SK-N-SH treated with all-trans-retinoic acid at 6 μM for 48 hours (cell line): ENCODE measurements at regions not wholly inside any gene's neighbourhood (a gene's known extent, or its start where the extent isn't known, plus 50 kb on each side); places are given as distances from the start of the nearest gene placed in this dataset.

Source experiments
- ATAC-seq: fragments of 200-7000 bp; cut with Tn5 transposase; 3 replicates; pipeline ENCODE4 v1.9.1; 2020; ENCODE audit warnings: mild to moderate bottlenecking, moderate library complexity
- ARNTL ChIP-seq: fragments of 450-650 bp; formaldehyde crosslinking; IDR thresholded peaks from 2 replicates; pipeline ENCODE4 v1.5.0; 2020; ENCODE audit warnings: low read depth, mild to moderate bottlenecking, moderate library complexity, borderline replicate concordance
- BACH2 ChIP-seq: fragments of 250-450 bp; sonication (Bioruptor Pico); IDR thresholded peaks from 2 replicates; pipeline ENCODE4 v1.9.0; 2021; ENCODE audit warnings: mild to moderate bottlenecking, borderline replicate concordance
- CREB5 ChIP-seq: fragments of 250-450 bp; sonication (Bioruptor Pico); IDR thresholded peaks from 2 replicates; pipeline ENCODE4 v1.5.1; 2020; ENCODE audit warnings: low read depth, mild to moderate bottlenecking, moderate library complexity
- CSDC2 ChIP-seq: fragments of 250-450 bp; sonication (Bioruptor Pico); IDR thresholded peaks from 2 replicates; pipeline ENCODE4 v1.5.0; 2020; ENCODE audit warnings: mild to moderate bottlenecking, moderate library complexity
- ESRRG ChIP-seq: fragments of 250-450 bp; sonication (Bioruptor Pico); IDR thresholded peaks from 2 replicates; pipeline ENCODE4 v1.6.1; 2021; ENCODE audit warnings: mild to moderate bottlenecking
- GLIS3 ChIP-seq: fragments of 250-450 bp; sonication (Bioruptor Pico); IDR thresholded peaks from 2 replicates; pipeline ENCODE4 v1.5.0; 2020; ENCODE audit warnings: mild to moderate bottlenecking, moderate library complexity
- ISL1 ChIP-seq: fragments of 250-450 bp; sonication (Bioruptor Pico); IDR thresholded peaks from 2 replicates; pipeline ENCODE4 v2.1.2; 2022; ENCODE audit warnings: mild to moderate bottlenecking, moderate library complexity
- OSR1 ChIP-seq: fragments of 250-450 bp; sonication (Bioruptor Pico); IDR thresholded peaks from 2 replicates; pipeline ENCODE4 v1.8.0; 2022; ENCODE audit warnings: moderate library complexity, mild to moderate bottlenecking, inconsistent platforms
- PATZ1 ChIP-seq: fragments of 250-450 bp; sonication (Bioruptor Pico); IDR thresholded peaks from 2 replicates; pipeline ENCODE4 v1.8.0; 2020; ENCODE audit warnings: mild to moderate bottlenecking, moderate library complexity, borderline replicate concordance
- POU6F1 ChIP-seq: fragments of 250-450 bp; sonication (Bioruptor Pico); IDR thresholded peaks from 2 replicates; pipeline ENCODE4 v1.8.0; 2021; ENCODE audit warnings: low read depth, mild to moderate bottlenecking, moderate library complexity, borderline replicate concordance
- PPARA ChIP-seq: fragments of 250-450 bp; sonication (Bioruptor Pico); IDR thresholded peaks from 2 replicates; pipeline ENCODE4 v1.5.0; 2020; ENCODE audit warnings: mild to moderate bottlenecking, borderline replicate concordance
- RARB ChIP-seq: fragments of 250-450 bp; sonication (Bioruptor Pico); IDR thresholded peaks from 2 replicates; pipeline ENCODE4 v1.8.0; 2021; ENCODE audit warnings: mild to moderate bottlenecking, moderate library complexity
- SNAI2 ChIP-seq: fragments of 250-450 bp; sonication (Bioruptor Pico); IDR thresholded peaks from 2 replicates; pipeline ENCODE4 v1.5.0; 2020; ENCODE audit warnings: mild to moderate bottlenecking, moderate library complexity
- TCF4 ChIP-seq: fragments of 250-450 bp; sonication (Bioruptor Pico); IDR thresholded peaks from 2 replicates; pipeline ENCODE4 v1.8.0; 2021; ENCODE audit warnings: mild to moderate bottlenecking, moderate library complexity, borderline replicate concordance
- TOX ChIP-seq: fragments of 250-450 bp; sonication (Bioruptor Pico); IDR thresholded peaks from 2 replicates; pipeline ENCODE4 v1.8.0; 2021; ENCODE audit warnings: mild to moderate bottlenecking, moderate library complexity, borderline replicate concordance
- TSHZ2 ChIP-seq: fragments of 250-450 bp; sonication (Bioruptor Pico); IDR thresholded peaks from 2 replicates; pipeline ENCODE4 v1.5.0; 2020; ENCODE audit warnings: mild to moderate bottlenecking, moderate library complexity
- ZC3H10 ChIP-seq: fragments of 250-450 bp; sonication (Bioruptor Pico); IDR thresholded peaks from 2 replicates; pipeline ENCODE4 v1.5.1; 2021; ENCODE audit warnings: mild to moderate bottlenecking, moderate library complexity
- ZFP3 ChIP-seq: fragments of 250-450 bp; sonication (Bioruptor Pico); IDR thresholded peaks from 2 replicates; pipeline ENCODE4 v1.5.0; 2020; ENCODE audit warnings: mild to moderate bottlenecking, moderate library complexity
- ZFP30 ChIP-seq: fragments of 450-650 bp; formaldehyde crosslinking; IDR thresholded peaks from 2 replicates; pipeline ENCODE4 v1.5.0; 2022; ENCODE audit warnings: mild to moderate bottlenecking, moderate library complexity
- ZNF565 ChIP-seq: fragments of 450-650 bp; formaldehyde crosslinking; conservative IDR thresholded peaks from 2 replicates; pipeline ENCODE4 v1.5.0; 2020; ENCODE audit warnings: low read depth, mild to moderate bottlenecking, moderate library complexity
- ZNF70 ChIP-seq: fragments of 450-650 bp; formaldehyde crosslinking; IDR thresholded peaks from 2 replicates; pipeline ENCODE4 v1.5.0; 2020; ENCODE audit warnings: mild to moderate bottlenecking, moderate library complexity
- ZNF8 ChIP-seq: fragments of 450-650 bp; formaldehyde crosslinking; IDR thresholded peaks from 2 replicates; pipeline ENCODE4 v1.5.0; 2020; ENCODE audit warnings: mild to moderate bottlenecking, moderate library complexity

- TF ChIP-seq CREB5 (CRISPR knock-in tag) (no peak), POU6F1 (no peak), ZFP30 (CRISPR knock-in tag) (no peak), RARB (no peak), ZNF8 (no peak), ZNF70 (CRISPR knock-in tag) (no peak), ESRRG (CRISPR knock-in tag) (no peak), CSDC2 (CRISPR knock-in tag) (no peak), ZFP3 (CRISPR knock-in tag) (no peak), TOX (no peak), BACH2 (no peak)
- TF ChIP-seq, all 23 proteins: peak for 0
Observed at GRCh38 chr2:41907141-41907540, 140.7 kb upstream of the PKDCC start (continued).

GRCh38 chr2:41907771-41908207, 140.0 kb upstream of the PKDCC start:
- no peak for ATAC-seq
- no peak for TF ChIP-seq ZC3H10 (CRISPR knock-in tag)
- TF ChIP-seq PATZ1 (CRISPR knock-in tag), result no peak
- TF ChIP-seq CSDC2 (CRISPR knock-in tag), result no peak
- TF ChIP-seq ZFP3 (CRISPR knock-in tag), result no peak
- no peak for TF ChIP-seq TSHZ2
- TF ChIP-seq ARNTL, result no peak
- no peak for TF ChIP-seq ZNF565 (CRISPR knock-in tag)
- TF ChIP-seq TOX, result no peak
- TF ChIP-seq GLIS3 (CRISPR knock-in tag), result no peak
- TF ChIP-seq BACH2, result no peak
- TF ChIP-seq RARB, result no peak
- TF ChIP-seq ISL1 (CRISPR knock-in tag), result no peak
- no peak for TF ChIP-seq ZNF8
- no peak for TF ChIP-seq PPARA (CRISPR knock-in tag)
- no peak for TF ChIP-seq OSR1 (CRISPR knock-in tag)
- TF ChIP-seq ESRRG (CRISPR knock-in tag), result no peak
- TF ChIP-seq TCF4 (CRISPR knock-in tag), result no peak
- TF ChIP-seq CREB5 (CRISPR knock-in tag), result no peak
- no peak for TF ChIP-seq POU6F1
- no peak for TF ChIP-seq SNAI2 (CRISPR knock-in tag)
